Activated B cell treated with CpG ODN at 0.5 μM for 24 hours (primary cell): ENCODE measurements at regions not wholly inside any gene's neighbourhood (a gene's known extent, or its start where the extent isn't known, plus 50 kb on each side); places are given as distances from the start of the nearest gene placed in this dataset.

ENCODE experiments used
- ATAC-seq: fragments of 200-7000 bp; cut with Tn5 transposase; one replicate; pipeline ENCODE4 v1.10.0; 2021; ENCODE audit warnings: low read depth, mild to moderate bottlenecking, moderate library complexity
- CTCF ChIA-PET: fragments of 350-600 bp; sonication (Branson Sonifier 250); formaldehyde crosslinking; loops from one replicate; lab custom pipeline; 2021; ENCODE audit warnings: antibody characterized with exemption; lab: Charles Lee
- POLR2A ChIA-PET: fragments of 350-600 bp; sonication (Branson Sonifier 250); formaldehyde crosslinking; loops from one replicate; lab custom pipeline; 2021; ENCODE audit warnings: antibody characterized with exemption; lab: Charles Lee
- DNase-seq: peaks from one replicate; pipeline ENCODE4 v3.0.0; 2022
- H3K27ac Mint-ChIP-seq: one replicate; pipeline ENCODE4 v1.8.0; 2020; ENCODE audit warnings: mixed read lengths
- H3K27me3 Mint-ChIP-seq: one replicate; pipeline ENCODE4 v1.8.0; 2021; ENCODE audit warnings: mixed read lengths
- H3K36me3 Mint-ChIP-seq: one replicate; pipeline ENCODE4 v1.8.0; 2021; ENCODE audit warnings: low read depth, mixed read lengths
- H3K4me1 Mint-ChIP-seq: one replicate; pipeline ENCODE4 v1.8.0; 2021; ENCODE audit warnings: mixed read lengths
- H3K4me3 Mint-ChIP-seq: one replicate; pipeline ENCODE4 v1.8.0; 2020; ENCODE audit warnings: mild to moderate bottlenecking, mixed read lengths
- H3K9me3 Mint-ChIP-seq: one replicate; pipeline ENCODE4 v1.8.0; 2020; ENCODE audit warnings: mixed read lengths
- CTCF ChIP-seq: fragments of 200-600 bp; IDR thresholded peaks from one replicate; pipeline ENCODE4 v1.8.0; 2022; ENCODE audit warnings: antibody characterized with exemption, mild to moderate bottlenecking
- intact Hi-C: fragments of 100-400 bp; cut with micrococcal nuclease; formaldehyde crosslinking; loops from one replicate; pipeline ENCODE4 v1.15.1; 2024

GRCh38 chr1:200333329-200333728, 76.5 kb downstream of the ZNF281 start:
- no peak for ATAC-seq
- ChIA-PET CTCF (no interaction called here), POLR2A (no interaction called here)
- H3K27ac Mint-ChIP-seq = no peak overlapping the region
- no peaks in the 10 kb centered on the region for H3K36me3 Mint-ChIP-seq
- H3K4me3 Mint-ChIP-seq = no peak overlapping the region
- no peaks in the 10 kb centered on the region for H3K27me3 Mint-ChIP-seq
- intact Hi-C loops = no loop called here
- no peak for TF ChIP-seq CTCF
- H3K4me1 Mint-ChIP-seq = peaks cover 30% of the 10 kb centered on the region
- DNase-seq = no peak
- no peaks in the 10 kb centered on the region for H3K9me3 Mint-ChIP-seq

GRCh38 chr1:200332716-200333115, 77.1 kb downstream of the ZNF281 start:
- ATAC-seq (no peak), DNase-seq (no peak)
- Mint-ChIP-seq H3K27ac (no peak overlapping the region), H3K27me3 (no peaks in the 10 kb centered on the region), H3K4me1 (peaks cover 24% of the 10 kb centered on the region), H3K4me3 (no peak overlapping the region), H3K36me3 (no peaks in the 10 kb centered on the region), H3K9me3 (no peaks in the 10 kb centered on the region)
- intact Hi-C loops = no loop called here
- POLR2A ChIA-PET = no interaction called here
- CTCF ChIA-PET = no interaction called here
- no peak for TF ChIP-seq CTCF

DNA sequence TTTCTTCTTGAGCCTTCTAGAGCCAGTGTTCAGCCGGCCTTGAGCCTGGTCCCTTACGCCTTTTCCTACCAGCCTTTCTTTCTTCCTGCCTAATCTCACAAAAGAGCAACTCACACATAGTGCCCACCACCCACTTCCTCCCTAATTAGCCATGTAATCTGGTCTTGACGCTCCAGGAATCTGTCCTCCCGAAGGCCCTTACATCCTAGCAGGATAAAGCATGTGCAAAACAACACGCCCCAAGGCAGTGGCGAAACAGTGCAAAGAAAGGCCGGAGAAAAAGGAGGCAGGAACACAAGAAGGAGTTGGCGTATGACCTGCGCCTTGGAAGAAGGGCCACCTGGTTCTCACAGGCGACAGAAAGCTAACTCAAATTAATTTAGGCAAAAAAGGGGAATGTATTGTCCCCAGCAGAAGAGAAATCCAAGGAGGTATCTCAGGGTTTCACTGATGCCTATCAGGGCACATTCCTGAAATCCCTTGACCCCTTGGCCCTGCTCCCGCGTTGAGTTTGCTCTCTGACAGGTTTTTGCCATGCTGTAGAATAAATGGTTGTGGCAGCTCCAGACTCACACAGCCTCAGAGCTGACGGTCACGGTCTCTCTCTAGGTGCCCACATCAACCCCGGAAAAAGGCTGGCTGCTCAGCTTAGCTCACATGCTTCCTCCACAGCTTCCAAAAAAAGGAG, 79.0 kb downstream of the ZNF281 start:
- intact Hi-C loops = no loop called here
- ATAC-seq (no peak), DNase-seq (no peak)
- peaks cover 8% of the 10 kb centered on the region for H3K4me1 Mint-ChIP-seq
- no peaks in the 10 kb centered on the region for H3K36me3 Mint-ChIP-seq
- H3K27me3 Mint-ChIP-seq = no peaks in the 10 kb centered on the region
- POLR2A ChIA-PET = no interaction called here
- H3K4me3 Mint-ChIP-seq = no peak overlapping the region
- no peak for TF ChIP-seq CTCF
- CTCF ChIA-PET = no interaction called here
- no peak overlapping the region for H3K27ac Mint-ChIP-seq
- H3K9me3 Mint-ChIP-seq = no peaks in the 10 kb centered on the region

- Mint-ChIP-seq H3K4me3 (no peak overlapping the region), H3K4me1 (peaks cover 2% of the 10 kb centered on the region), H3K27ac (no peak overlapping the region), H3K9me3 (no peaks in the 10 kb centered on the region), H3K36me3 (no peaks in the 10 kb centered on the region), H3K27me3 (no peaks in the 10 kb centered on the region)
- no peak for TF ChIP-seq CTCF
- CTCF ChIA-PET = no interaction called here
- intact Hi-C loops = no loop called here
- DNase-seq (no peak), ATAC-seq (no peak)
- POLR2A ChIA-PET = interaction anchor here (0.6 kb wide), 1 partner anchor 839 kb away, joined by 3 read pairs; no protein-coding TSS in a partner anchor
Measured at GRCh38 chr1:200329208-200329882, 80.5 kb downstream of the ZNF281 start.

- Mint-ChIP-seq H3K27me3 (no peaks in the 10 kb centered on the region), H3K36me3 (no peaks in the 10 kb centered on the region), H3K27ac (no peak overlapping the region), H3K4me3 (no peak overlapping the region), H3K9me3 (no peaks in the 10 kb centered on the region), H3K4me1 (peaks cover 2% of the 10 kb centered on the region)
- ChIA-PET CTCF (no interaction called here), POLR2A (no interaction called here)
- no peak for ATAC-seq
- no peak for TF ChIP-seq CTCF
- DNase-seq = no peak
- intact Hi-C loops = no loop called here
Measured at GRCh38 chr1:200328379-200328778, 81.5 kb downstream of the ZNF281 start.
